ENCODE measurements at regions not wholly inside any gene's neighbourhood (a gene's known extent, or its start where the extent isn't known, plus 50 kb on each side); places are given as distances from the start of the nearest gene placed in this dataset.

DNA sequence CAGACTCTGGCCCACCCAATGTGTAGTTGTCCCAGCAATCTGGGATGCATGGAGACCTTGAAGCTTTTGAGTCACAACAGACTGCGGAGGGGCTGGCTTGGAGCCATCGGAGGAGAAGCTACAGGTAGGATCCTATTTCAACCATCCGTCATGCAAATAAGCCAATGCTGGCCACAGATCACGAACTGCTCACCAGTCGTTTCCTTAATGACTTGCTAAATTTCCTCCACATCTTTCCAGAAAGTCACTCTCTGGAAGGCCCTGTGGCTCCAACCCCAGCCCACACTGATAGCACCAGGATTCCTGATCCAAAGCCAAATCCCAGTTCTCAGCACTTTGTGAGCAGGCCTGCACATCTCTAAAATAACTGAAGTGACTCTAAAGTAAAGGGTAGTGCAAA, 321.3 kb downstream of the RAB28 start:
- Histone ChIP-seq H2AFZ (ENCODE audit: low read depth, low read length) (no peak overlapping the region), H3K79me2 (replicated peaks; ENCODE audit: insufficient read depth, low read length) (no peaks in the 10 kb centered on the region), H3F3A (ENCODE audit: insufficient read depth, low read length, poor library complexity, severe bottlenecking) (no peaks in the 10 kb centered on the region)

DNA sequence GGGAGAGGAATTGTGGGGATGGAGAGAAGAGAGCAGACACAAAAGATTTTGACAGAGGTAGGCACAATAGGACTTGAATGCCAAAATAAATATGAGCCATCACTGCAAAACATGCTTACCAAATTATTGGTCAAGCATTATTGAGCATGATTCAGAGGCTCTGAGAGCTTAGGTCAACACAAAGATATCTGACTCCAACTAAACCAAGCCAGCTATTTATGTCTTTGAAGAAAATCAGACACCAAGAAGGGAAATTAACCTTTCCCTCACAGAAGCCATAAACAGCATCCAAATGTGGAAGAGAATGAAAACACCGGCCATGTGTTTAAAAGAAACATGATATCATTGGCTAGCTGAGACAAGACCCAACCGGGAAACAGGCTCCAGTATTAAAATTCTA, 323.2 kb downstream of the RAB28 start:
- Histone ChIP-seq H3K9me2 (ENCODE audit: insufficient read depth, low read length) (no peaks in the 10 kb centered on the region), H3K79me2 (replicated peaks; ENCODE audit: insufficient read depth, low read length) (no peaks in the 10 kb centered on the region), H3K36me3 (ENCODE audit: insufficient read depth, low read length) (no peaks in the 10 kb centered on the region), H3K27me3 (ENCODE audit: insufficient read depth, low read depth, low read length) (no peaks in the 10 kb centered on the region), H4K20me1 (ENCODE audit: insufficient read depth) (no peaks in the 10 kb centered on the region), H2AFZ (ENCODE audit: low read depth, low read length) (no peak overlapping the region), H3K4me2 (ENCODE audit: low read length) (no peak overlapping the region), H3F3A (ENCODE audit: insufficient read depth, low read length, poor library complexity, severe bottlenecking) (no peaks in the 10 kb centered on the region), H3K9me3 (ENCODE audit: low read length) (no peaks in the 10 kb centered on the region), H3K4me3 (ENCODE audit: low read length) (no peak overlapping the region), H3K9ac (ENCODE audit: low read length) (no peak overlapping the region), H3K27ac (ENCODE audit: low read length) (no peak overlapping the region)
- no peak for TF ChIP-seq POLR2AphosphoS5 (IDR thresholded peaks at IDR 0.05)
- no peak for TF ChIP-seq TAF1 (IDR thresholded peaks at IDR 0.05; ENCODE audit: low read depth)
- TF ChIP-seq RAD21 (conservative IDR thresholded peaks at IDR 0.05): no peak
- TF ChIP-seq SMC3 (conservative IDR thresholded peaks at IDR 0.05; ENCODE audit: poor library complexity): no peak
- TF ChIP-seq, protein P1, sequence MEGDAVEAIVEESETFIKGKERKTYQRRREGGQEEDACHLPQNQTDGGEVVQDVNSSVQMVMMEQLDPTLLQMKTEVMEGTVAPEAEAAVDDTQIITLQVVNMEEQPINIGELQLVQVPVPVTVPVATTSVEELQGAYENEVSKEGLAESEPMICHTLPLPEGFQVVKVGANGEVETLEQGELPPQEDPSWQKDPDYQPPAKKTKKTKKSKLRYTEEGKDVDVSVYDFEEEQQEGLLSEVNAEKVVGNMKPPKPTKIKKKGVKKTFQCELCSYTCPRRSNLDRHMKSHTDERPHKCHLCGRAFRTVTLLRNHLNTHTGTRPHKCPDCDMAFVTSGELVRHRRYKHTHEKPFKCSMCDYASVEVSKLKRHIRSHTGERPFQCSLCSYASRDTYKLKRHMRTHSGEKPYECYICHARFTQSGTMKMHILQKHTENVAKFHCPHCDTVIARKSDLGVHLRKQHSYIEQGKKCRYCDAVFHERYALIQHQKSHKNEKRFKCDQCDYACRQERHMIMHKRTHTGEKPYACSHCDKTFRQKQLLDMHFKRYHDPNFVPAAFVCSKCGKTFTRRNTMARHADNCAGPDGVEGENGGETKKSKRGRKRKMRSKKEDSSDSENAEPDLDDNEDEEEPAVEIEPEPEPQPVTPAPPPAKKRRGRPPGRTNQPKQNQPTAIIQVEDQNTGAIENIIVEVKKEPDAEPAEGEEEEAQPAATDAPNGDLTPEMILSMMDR (IDR thresholded peaks at IDR 0.05; ENCODE audit: poor library complexity, severe bottlenecking): no peak
- TF ChIP-seq MXI1 (conservative IDR thresholded peaks at IDR 0.05; ENCODE audit: poor library complexity, severe bottlenecking): no peak
- no peak for TF ChIP-seq EP300 (conservative IDR thresholded peaks at IDR 0.05; ENCODE audit: poor library complexity, severe bottlenecking)
- no peak for TF ChIP-seq EZH2 (IDR thresholded peaks at IDR 0.05; ENCODE audit: borderline replicate concordance, insufficient read depth, low read length, poor library complexity, severe bottlenecking)
- TF ChIP-seq, protein P2, sequence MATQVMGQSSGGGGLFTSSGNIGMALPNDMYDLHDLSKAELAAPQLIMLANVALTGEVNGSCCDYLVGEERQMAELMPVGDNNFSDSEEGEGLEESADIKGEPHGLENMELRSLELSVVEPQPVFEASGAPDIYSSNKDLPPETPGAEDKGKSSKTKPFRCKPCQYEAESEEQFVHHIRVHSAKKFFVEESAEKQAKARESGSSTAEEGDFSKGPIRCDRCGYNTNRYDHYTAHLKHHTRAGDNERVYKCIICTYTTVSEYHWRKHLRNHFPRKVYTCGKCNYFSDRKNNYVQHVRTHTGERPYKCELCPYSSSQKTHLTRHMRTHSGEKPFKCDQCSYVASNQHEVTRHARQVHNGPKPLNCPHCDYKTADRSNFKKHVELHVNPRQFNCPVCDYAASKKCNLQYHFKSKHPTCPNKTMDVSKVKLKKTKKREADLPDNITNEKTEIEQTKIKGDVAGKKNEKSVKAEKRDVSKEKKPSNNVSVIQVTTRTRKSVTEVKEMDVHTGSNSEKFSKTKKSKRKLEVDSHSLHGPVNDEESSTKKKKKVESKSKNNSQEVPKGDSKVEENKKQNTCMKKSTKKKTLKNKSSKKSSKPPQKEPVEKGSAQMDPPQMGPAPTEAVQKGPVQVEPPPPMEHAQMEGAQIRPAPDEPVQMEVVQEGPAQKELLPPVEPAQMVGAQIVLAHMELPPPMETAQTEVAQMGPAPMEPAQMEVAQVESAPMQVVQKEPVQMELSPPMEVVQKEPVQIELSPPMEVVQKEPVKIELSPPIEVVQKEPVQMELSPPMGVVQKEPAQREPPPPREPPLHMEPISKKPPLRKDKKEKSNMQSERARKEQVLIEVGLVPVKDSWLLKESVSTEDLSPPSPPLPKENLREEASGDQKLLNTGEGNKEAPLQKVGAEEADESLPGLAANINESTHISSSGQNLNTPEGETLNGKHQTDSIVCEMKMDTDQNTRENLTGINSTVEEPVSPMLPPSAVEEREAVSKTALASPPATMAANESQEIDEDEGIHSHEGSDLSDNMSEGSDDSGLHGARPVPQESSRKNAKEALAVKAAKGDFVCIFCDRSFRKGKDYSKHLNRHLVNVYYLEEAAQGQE (IDR thresholded peaks at IDR 0.05; ENCODE audit: borderline replicate concordance): no peak

More for the DNA sequence above, 321.3 kb downstream of the RAB28 start:
- H3K4me2 ChIP-seq (ENCODE audit: low read length): no peak overlapping the region
- no peaks in the 10 kb centered on the region for H4K20me1 ChIP-seq (ENCODE audit: insufficient read depth)
- H3K9me2 ChIP-seq (ENCODE audit: insufficient read depth, low read length): no peaks in the 10 kb centered on the region
- no peak overlapping the region for H3K4me3 ChIP-seq (ENCODE audit: low read length)
- no peaks in the 10 kb centered on the region for H3K36me3 ChIP-seq (ENCODE audit: insufficient read depth, low read length)
- H3K9me3 ChIP-seq (ENCODE audit: low read length): no peaks in the 10 kb centered on the region
- H3K27ac ChIP-seq (ENCODE audit: low read length): no peak overlapping the region
- no peaks in the 10 kb centered on the region for H3K27me3 ChIP-seq (ENCODE audit: insufficient read depth, low read depth, low read length)
- H3K9ac ChIP-seq (ENCODE audit: low read length): no peak overlapping the region
- TF ChIP-seq POLR2AphosphoS5 (IDR thresholded peaks at IDR 0.05) (no peak), EZH2 (IDR thresholded peaks at IDR 0.05; ENCODE audit: borderline replicate concordance, insufficient read depth, low read length, poor library complexity, severe bottlenecking) (no peak), RAD21 (conservative IDR thresholded peaks at IDR 0.05) (no peak), TAF1 (IDR thresholded peaks at IDR 0.05; ENCODE audit: low read depth) (no peak), EP300 (conservative IDR thresholded peaks at IDR 0.05; ENCODE audit: poor library complexity, severe bottlenecking) (no peak), MXI1 (conservative IDR thresholded peaks at IDR 0.05; ENCODE audit: poor library complexity, severe bottlenecking) (no peak), SMC3 (conservative IDR thresholded peaks at IDR 0.05; ENCODE audit: poor library complexity) (no peak)
- TF ChIP-seq, protein P1 (IDR thresholded peaks at IDR 0.05; ENCODE audit: poor library complexity, severe bottlenecking): no peak
- TF ChIP-seq, protein P2 (IDR thresholded peaks at IDR 0.05; ENCODE audit: borderline replicate concordance): no peak
